SK-N-MC (cell line): ENCODE measurements at regions not wholly inside any gene's neighbourhood (a gene's known extent, or its start where the extent isn't known, plus 50 kb on each side); places are given as distances from the start of the nearest gene placed in this dataset.

ENCODE experiments used
- EZH2 ChIP-seq: fragments of 200-600 bp; sonication (generic); IDR thresholded peaks from one replicate; pipeline ENCODE4 v1.6.1; 2017; ENCODE audit warnings: antibody characterized with exemption
- POLR2AphosphoS5 ChIP-seq: IDR thresholded peaks from 2 replicates; pipeline ENCODE4 v1.6.1; 2012; ENCODE audit warnings: mild to moderate bottlenecking, low read depth, low read length, borderline replicate concordance

GRCh38 chr18:37741032-37741623 lies 175.5 kb upstream of the CELF4 start:
- TF ChIP-seq EZH2 (no peak), POLR2AphosphoS5 (no peak)
